Ovary (tissue), 7 donors: ENCODE measurements at regions not wholly inside any gene's neighbourhood (a gene's known extent, or its start where the extent isn't known, plus 50 kb on each side); places are given as distances from the start of the nearest gene placed in this dataset.

Experiments
- DNase-seq, 5 donors: peaks; one replicate each; pipeline ENCODE4 v3.0.0-alpha.2; 2019 to 2020
- H3K27ac ChIP-seq, 2 donors: fragments of 200-600 bp; one replicate each; pipeline versions ENCODE4 v1.5.1 to v1.8.0; 2019 to 2022
- H3K27me3 ChIP-seq: fragments of 200-600 bp; one replicate; pipeline ENCODE4 v1.8.0; 2022
- H3K36me3 ChIP-seq: fragments of 200-600 bp; sonication (generic); one replicate; pipeline ENCODE4 v1.5.1; 2019
- H3K4me1 ChIP-seq: one replicate; pipeline ENCODE4 v1.8.1; 2013; ENCODE audit warnings: mild to moderate bottlenecking, moderate library complexity; ENCODE audit not compliant: insufficient read depth
- H3K4me3 ChIP-seq: fragments of 200-600 bp; sonication (generic); one replicate; pipeline ENCODE4 v1.5.1; 2017
- H3K9me3 ChIP-seq, 2 donors: fragments of 200-600 bp in 1 of 2; sonication (generic) in 1 of 2; one replicate each; pipeline versions ENCODE4 v1.5.1 to v1.8.1; 2013 to 2019; ENCODE audit warnings: mild to moderate bottlenecking in 1 of 2, moderate library complexity in 1 of 2
- CTCF ChIP-seq, 3 donors: fragments of 450-650 bp in 2 of 3; fragments of 200-600 bp in 1 of 3; IDR thresholded peaks; one replicate each; pipeline versions ENCODE4 v1.5.1 to v1.8.0; 2016 to 2022; ENCODE audit warnings: antibody characterized with exemption in 3 of 3, mild to moderate bottlenecking in 1 of 3
- EP300 ChIP-seq: sonication (generic); formaldehyde crosslinking; IDR thresholded peaks from one replicate; pipeline ENCODE4 v1.6.1; 2017; ENCODE audit warnings: antibody characterized with exemption
- POLR2A ChIP-seq: fragments of 450-650 bp; IDR thresholded peaks from one replicate; pipeline ENCODE4 v1.6.1; 2017; ENCODE audit warnings: antibody characterized with exemption, mild to moderate bottlenecking, moderate library complexity
- WGBS, 3 donors: extraction: QIAGEN DNeasy Blood & Tissue Kit in 1 of 3; methylation state at CpG; one replicate each; pipeline versions ENCODE4 v1.1.5 to v1.1.7; 2013 to 2017; 5-methylcytosine and 5-hydroxymethylcytosine counted together
- intact Hi-C, 4 donors: fragments of 100-400 bp; cut with DNase I; formaldehyde crosslinking; loops; one replicate each; pipeline versions ENCODE4 v1.11.0 to v1.15.1; 2022 to 2023
- donor health status: DM: no; HTN: no; CAD: no; lungs with moderate emphysema.
- donor health status: DM: no; HTN: no; CAD: no.
- donor health status: Bipolar disorder and iron deficiency.
- donor health status: DM: no; HTN: no; CAD: no.
- donor health status: DM: yes; HTN: yes; CAD: no.

GRCh38 chr9:134247918-134248631 lies 78.2 kb upstream of the RXRA start:
- Histone ChIP-seq H3K9me3 (no peaks in the 10 kb centered on the region), H3K4me3 (no peak overlapping the region)

DNA sequence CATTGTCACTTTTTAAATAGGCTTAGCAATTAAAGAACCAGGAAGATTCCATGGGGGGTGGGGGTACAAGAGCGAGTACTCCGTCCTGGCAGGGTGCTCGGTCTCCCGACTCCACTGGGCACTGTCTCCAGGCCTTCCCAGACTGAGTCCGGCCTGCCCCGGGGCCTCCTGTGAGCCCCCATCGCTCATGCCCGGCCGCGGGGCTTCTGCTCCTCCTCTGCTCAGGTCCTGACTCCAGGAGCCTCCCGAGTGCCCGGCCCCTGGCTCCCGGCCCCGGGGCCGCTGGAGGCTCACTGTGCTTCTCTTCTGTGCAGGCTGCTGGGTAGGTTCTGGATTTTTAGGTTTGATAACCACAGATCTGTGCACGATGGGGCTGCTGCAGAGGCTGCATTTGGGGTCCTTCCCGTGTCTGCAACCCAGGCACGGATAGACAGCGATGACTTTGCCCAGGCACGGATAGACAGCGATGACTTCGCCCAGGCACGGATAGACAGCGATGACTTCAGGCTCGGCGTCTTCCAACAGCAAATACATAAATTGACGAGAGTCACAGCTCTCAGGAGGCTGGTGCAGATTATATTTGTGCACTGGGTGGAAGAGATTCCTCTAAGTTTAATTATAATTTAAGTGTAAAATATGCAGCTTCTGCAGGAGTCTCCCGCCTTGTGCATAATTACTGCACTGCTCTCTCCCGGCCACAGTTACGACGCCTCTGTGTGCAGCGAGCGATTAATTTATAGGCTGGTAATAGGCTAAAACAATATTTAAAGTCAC lies 74.8 kb upstream of the RXRA start:
- H3K4me1 ChIP-seq, result no peaks in the 10 kb centered on the region
- no peaks in the 10 kb centered on the region for H3K36me3 ChIP-seq
- TF ChIP-seq EP300 (no peak), CTCF (IDR thresholded peaks at IDR 0.05) (no peak), POLR2A (no peak)
- H3K9me3 ChIP-seq, result no peaks in the 10 kb centered on the region
- H3K4me3 ChIP-seq, result no peak overlapping the region
- H3K27me3 ChIP-seq, result no peaks in the 10 kb centered on the region
- 78 to 83% (median 80%) methylated on average over 33 of the region's 33 CpGs for WGBS, 3 donors
- intact Hi-C loops, result no loop called here
- no peak overlapping the region for H3K27ac ChIP-seq
- no peak for DNase-seq

More at GRCh38 chr9:134247918-134248631, 78.2 kb upstream of the RXRA start:
- DNase-seq, result no peak
- no peak overlapping the region for H3K27ac ChIP-seq
- no peaks in the 10 kb centered on the region for H3K36me3 ChIP-seq
- 80 to 96% (median 95%) methylated on average over 5 of the region's 5 CpGs for WGBS, 3 donors
- no peaks in the 10 kb centered on the region for H3K4me1 ChIP-seq
- no peak for TF ChIP-seq EP300
- no peak for TF ChIP-seq CTCF (IDR thresholded peaks at IDR 0.05)
- TF ChIP-seq POLR2A, result no peak
- no peaks in the 10 kb centered on the region for H3K27me3 ChIP-seq
- intact Hi-C loops, result no loop called here

DNA sequence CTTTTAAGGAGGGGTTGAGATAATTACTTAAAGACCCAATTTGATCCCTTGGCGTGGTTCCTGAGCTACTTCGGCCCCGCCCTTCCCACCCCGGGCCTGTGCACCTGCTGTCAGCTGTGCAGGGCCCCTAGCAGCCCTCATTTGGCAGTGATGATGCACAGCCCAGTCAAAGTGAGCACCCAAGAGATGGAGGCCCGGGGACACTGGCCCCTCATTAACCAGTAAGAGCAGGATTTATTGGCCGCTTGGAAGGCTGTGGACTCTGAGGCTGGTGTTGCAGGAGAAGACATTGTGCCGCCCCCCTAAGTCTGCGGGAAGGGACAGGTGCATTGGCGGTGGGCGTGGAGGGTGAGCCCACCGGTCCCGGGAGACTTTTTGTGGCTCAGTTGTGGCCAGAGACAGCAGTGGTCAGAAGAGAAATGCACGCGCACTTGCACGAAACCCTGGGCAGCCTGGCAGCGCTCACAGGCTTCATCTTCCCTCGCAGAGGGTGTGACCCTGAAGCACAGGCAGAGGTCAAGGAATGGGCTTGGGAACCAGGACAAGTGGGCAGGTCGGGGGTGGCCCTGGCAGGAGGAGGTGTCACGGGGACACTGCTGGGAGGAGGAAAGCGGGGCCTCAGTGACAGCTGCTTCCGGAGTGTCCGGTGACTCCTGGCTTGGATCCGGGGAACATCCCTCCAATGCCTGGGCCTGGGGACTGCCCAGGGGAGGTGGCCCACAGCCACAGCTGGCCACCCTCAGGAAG lies 74.0 kb upstream of the RXRA start:
- DNase-seq, result no peak
- Histone ChIP-seq H3K27me3 (no peaks in the 10 kb centered on the region), H3K4me3 (no peak overlapping the region), H3K27ac (no peak overlapping the region), H3K4me1 (no peaks in the 10 kb centered on the region), H3K36me3 (no peaks in the 10 kb centered on the region), H3K9me3 (no peaks in the 10 kb centered on the region)
- 84 to 85% (median 84%) methylated on average over 23 of the region's 23 CpGs for WGBS, 3 donors
- intact Hi-C loops, result no loop called here
- TF ChIP-seq CTCF (IDR thresholded peaks at IDR 0.05), result no peak
- TF ChIP-seq POLR2A, result no peak
- TF ChIP-seq EP300, result no peak

- no peaks in the 10 kb centered on the region for H3K36me3 ChIP-seq
- H3K4me3 ChIP-seq, result no peak overlapping the region
- intact Hi-C loops, result no loop called here
- H3K9me3 ChIP-seq, result no peaks in the 10 kb centered on the region
- WGBS, 3 donors, result 64 to 65% (median 64%) methylated on average over 4 of the region's 4 CpGs
- no peak for DNase-seq
- no peak overlapping the region for H3K27ac ChIP-seq
- no peak for TF ChIP-seq EP300
- TF ChIP-seq CTCF (IDR thresholded peaks at IDR 0.05), result no peak
- no peak for TF ChIP-seq POLR2A
- H3K27me3 ChIP-seq, result no peaks in the 10 kb centered on the region
- no peaks in the 10 kb centered on the region for H3K4me1 ChIP-seq
Measured at GRCh38 chr9:134253606-134254205, 72.5 kb upstream of the RXRA start.
